Posterior vena cava (tissue), 2 donors: ENCODE measurements at regions not wholly inside any gene's neighbourhood (a gene's known extent, or its start where the extent isn't known, plus 50 kb on each side); places are given as distances from the start of the nearest gene placed in this dataset.

Experiments
- DNase-seq: peaks from one replicate; pipeline ENCODE4 v3.0.0-alpha.2; 2020; ENCODE audit warnings: low spot score
- intact Hi-C, 2 donors: fragments of 100-400 bp; cut with DNase I; formaldehyde crosslinking; loops; one replicate each; pipeline versions ENCODE4 v1.14.1 to v1.14.2; 2022 to 2023
- donor health status: DM: yes; HTN: yes; CAD: no.
- donor health status: DM: yes; HTN: yes; CAD: no.

DNA sequence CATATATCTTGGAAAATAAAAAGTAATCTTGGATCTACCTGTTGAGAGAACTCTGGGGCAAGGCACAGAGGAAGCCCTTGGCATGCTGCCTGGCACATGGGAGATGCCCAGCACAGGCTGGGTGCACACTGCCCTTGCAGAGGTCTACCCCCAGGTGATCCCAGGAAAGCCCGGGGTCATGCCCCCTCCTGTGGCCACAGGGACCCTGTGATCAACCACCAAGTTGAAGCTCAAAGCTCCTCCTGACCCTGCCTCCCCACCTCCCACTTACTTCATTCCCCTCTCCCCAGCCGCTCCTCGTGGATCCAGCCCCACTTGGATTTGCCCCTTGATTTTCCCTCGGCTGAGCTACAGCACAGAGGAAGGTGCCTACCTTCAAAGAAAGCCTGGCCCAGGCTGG is 62.7 kb upstream of the LARS2 start:
- intact Hi-C loops, result loop anchor here in 1 of 2 donors (5.0 kb wide), 1 partner anchor 1127 kb away; no protein-coding TSS in a partner anchor
- no peak for DNase-seq

DNA sequence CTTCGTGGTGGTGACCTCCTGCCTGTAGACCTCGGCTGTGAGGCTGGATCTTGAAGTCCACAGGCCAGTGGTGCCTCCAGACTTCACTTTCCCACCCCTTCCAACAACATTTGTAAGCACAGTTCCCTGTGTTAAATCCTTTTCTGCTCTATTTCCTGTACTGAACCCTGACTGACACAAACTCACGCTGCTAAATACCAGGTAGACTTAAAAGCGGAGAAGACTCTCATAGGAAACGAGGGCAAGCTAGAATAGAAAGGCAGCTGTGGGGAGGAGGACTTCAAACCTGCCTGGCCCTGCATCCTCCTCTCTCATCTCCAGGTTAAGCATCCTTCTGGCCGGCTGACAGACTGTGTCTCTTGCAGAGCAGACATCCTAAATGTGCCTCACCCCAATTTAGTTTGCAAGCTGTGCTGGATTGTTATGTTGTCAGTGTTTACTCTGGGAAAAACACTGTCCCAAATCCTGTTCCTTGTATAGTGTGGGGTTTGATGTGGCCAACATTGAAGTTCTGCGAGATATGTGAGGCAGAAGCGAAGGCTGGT is 58.5 kb upstream of the LARS2 start:
- no peak for DNase-seq
- intact Hi-C loops, result loop anchor here in 1 of 2 donors (5.0 kb wide), 1 partner anchor 1122 kb away; no protein-coding TSS in a partner anchor

DNA sequence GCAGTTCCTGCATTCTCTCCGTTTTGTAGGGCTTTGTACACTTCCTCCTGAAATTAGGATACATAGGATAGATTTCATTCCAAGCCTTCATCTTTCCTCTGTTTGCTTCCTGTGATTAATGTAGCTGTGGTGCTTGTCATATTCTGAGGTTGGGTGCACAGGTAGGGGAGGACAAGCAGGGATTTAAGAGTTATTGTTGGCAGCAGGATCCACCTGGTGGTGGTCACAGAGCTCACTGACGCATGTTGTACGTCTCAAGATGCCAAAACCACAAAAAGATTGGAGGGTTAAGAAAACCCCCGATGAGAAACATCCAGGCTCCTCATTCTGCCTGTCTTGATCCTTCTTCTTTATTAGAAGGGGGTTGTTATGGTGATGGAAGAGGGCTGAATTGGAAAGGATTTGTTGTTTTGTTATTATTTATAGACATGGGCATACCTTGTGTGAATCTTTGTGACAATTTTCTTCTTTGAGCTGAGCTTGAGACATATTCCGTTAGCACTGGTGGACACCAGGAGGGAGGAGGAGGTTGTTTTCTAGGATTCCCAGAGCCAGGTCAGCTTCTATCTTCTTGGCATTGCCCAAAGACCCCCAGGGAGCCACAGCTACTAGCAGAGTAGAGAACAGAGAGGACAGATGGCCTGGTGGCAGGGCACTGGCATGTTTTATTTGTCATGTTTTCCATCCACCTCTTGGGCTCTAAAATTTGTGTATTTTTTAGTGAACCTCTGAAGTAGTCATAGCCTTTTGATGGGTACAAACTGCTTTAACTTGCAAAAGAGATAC is 57.7 kb upstream of the LARS2 start:
- no peak for DNase-seq
- intact Hi-C loops, result no loop called here

DNA sequence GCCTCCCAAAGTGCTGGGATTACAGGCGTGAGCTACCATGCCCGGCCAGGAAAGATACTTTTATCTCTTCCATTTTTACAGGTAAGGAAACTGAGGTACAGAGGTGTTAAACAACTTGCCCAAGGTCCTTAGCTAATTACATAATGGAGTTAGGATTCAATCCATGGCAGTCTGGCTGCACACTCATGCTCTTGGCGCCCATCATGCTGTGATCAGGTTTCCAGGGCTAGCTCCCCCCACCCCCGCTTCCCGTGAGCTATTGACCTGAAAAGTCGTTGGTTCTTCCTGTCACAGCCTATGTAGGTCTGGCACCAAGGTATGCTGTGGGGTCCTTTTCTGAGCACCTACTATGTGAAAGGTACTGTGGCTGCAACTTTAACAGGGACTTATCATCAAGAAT is 55.9 kb upstream of the LARS2 start:
- intact Hi-C loops, result no loop called here

DNA sequence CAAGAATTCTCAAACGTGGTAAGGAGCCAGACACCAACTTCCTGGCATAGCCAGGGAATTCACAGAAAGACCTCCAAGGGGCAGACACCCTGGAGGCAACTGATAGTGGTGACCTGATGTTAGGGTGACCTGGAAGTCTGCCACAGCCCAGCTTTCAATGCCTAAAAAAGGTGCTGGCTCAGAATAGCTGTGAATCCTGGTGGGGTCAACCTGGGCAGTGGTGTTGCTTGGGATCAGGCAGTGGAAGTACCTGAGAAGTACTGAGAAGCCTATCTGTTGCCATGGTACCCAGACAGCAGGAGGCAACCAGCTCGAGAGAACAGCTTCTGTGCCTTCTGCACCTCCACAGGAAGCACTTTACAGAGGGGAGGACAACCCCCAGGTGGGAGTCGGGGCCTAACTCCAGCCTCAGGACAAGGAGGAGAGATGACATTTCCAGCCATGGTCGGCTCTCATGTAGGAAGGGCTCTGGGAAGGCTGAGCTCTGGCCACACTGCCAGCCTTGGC is 55.4 kb upstream of the LARS2 start:
- DNase-seq, result no peak
- intact Hi-C loops, result no loop called here

More for the DNA sequence above, 55.9 kb upstream of the LARS2 start:
- no peak for DNase-seq

DNA sequence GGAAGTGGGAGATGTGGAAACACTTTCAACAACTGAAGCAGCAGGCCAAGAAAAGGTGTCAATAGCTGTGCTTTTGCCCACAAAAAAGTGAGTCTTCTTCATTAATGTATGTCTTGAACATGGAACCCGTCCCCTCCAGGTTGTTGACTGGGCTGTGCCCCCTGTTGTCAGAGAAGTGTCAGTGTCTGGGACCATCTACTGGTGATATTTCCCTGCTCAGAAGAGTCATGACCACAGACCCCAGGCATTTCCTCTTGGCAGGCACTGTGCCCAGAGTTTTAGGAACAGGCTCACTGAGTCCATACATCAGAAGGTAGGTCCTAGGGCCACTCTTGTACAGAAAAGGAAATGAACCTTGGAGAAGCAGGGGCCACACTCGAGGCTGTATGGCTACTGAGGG is 54.8 kb upstream of the LARS2 start:
- DNase-seq, result no peak
- intact Hi-C loops, result no loop called here

DNA sequence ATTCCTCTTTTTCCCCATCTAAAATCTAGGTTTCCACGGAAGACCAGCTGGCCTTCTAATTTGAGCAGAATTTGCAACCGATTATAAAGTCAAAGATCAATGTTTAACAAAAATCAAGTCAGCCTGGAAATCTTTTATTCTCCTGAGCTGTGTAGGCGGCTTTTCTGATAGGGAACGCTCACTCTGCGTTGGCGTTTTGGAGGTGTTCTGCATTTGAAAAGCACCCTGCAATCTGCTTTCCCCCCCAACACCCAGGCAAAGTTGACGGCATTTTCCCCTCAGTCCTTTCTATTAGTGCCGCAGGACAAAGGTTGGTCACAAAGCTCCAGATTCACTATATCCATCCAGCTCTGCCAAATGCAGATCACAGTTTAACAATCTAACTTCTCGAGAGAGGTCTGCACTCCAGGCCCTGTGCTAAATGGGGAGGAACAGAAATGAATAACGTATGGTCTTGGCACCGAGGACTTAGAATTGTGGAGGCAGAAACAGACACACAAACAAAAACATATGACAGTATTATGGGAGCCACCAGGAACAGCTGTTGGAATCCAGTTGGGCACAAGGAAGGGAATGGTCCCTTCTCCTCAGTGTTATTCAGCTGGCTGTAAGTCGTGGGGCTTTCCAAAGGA is 50.4 kb upstream of the LARS2 start:
- intact Hi-C loops, result no loop called here
- DNase-seq, result no peak
